GM18505 (cell line): ENCODE measurements at regions not wholly inside any gene's neighbourhood (a gene's known extent, or its start where the extent isn't known, plus 50 kb on each side); places are given as distances from the start of the nearest gene placed in this dataset.

ENCODE experiments used
- ATAC-seq: cut with Tn5 transposase; IDR thresholded peaks from one replicate; pipeline ENCODE4 v1.9.1; 2021; ENCODE audit not compliant: unreplicated experiment
- POLR2A ChIP-seq: IDR thresholded peaks from 4 replicates; pipeline ENCODE4 v1.6.1; 2011; ENCODE audit warnings: borderline replicate concordance; ENCODE audit not compliant: insufficient read depth, insufficient read length; ENCODE audit errors: extremely low read depth

DNA sequence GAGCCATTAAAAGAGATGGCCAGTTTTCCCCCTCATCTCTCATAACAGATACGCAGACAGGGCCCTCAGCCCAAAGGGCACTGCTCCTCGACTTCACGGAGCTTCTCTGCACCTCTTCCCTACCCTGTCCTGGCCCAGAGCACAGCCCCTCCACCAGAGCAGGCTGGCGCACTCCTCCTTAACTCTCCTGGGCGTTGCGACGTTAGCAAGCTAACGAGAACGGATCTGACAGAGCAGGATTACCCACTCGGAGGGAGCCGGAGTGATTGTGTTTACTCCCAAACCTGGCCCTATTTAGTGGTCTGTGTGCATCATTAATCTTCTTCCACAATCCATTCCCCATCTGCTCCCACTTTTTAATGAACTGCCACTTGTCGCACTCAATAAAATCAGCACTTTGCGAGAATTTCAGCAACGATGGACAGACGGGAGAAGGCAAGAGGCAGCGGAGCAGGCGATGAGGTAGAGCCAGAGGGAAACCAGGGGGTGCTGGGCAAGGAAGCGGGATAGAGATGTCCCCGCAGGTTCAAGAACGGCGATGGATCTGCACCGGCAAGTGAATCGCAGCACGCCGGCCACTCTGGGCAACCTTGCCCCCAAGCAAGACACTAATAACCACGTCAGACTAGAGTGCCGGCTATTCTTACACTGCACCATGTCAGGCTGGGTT, 159.4 kb downstream of the BUD13 start:
- ATAC-seq, result no peak
- no peak for TF ChIP-seq POLR2A

DNA sequence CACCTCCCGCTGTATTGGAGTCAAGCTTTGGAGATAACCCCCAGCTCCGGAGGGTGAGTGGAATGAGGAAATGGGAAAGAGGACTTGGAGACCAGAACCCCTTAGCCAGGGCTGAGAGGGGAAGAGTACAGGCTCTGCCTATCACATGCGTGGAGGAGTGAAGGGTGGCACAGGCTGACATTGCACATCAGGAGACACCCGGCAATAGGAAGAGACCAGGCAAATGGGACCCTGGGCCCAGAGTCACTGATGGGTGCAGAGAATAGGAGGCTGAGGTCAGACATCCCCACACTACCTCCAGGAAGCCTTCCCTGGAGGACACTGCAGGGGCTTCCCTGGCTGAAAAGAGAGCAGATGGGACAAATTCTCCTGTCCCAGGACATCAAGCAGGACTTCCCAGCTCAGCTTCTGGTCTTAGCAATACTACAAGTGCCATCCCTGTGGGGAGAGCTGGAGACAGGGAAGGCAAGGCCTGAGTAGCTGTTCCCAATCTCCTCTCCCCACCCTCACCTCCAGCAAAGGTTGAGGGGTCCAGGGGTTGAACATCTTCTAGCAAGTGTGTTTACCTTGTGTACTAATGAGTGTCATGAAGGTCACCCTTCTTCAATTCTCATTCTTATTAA, 160.7 kb downstream of the BUD13 start:
- no peak for ATAC-seq
- TF ChIP-seq POLR2A, result no peak

DNA sequence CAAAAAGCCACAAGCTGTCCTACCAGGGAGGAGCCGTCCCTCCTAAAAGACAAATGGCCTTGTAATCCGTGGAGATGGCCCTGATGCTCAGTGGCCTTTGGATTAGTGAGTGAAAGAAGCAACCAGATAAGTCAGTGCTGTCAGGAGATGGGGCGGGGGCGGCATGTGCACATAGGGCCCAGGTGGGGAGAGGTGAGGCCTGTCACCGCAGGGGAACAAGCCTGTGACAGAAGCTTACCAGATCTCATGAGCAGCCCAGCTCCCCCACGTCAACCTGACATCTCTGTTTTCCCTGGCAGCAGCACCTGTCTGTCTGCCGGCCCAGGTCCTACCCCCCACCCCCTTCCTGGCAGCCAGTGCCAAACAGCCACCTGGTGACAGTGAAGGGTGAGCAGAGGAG, 162.6 kb downstream of the BUD13 start:
- no peak for ATAC-seq
- TF ChIP-seq POLR2A, result no peak

DNA sequence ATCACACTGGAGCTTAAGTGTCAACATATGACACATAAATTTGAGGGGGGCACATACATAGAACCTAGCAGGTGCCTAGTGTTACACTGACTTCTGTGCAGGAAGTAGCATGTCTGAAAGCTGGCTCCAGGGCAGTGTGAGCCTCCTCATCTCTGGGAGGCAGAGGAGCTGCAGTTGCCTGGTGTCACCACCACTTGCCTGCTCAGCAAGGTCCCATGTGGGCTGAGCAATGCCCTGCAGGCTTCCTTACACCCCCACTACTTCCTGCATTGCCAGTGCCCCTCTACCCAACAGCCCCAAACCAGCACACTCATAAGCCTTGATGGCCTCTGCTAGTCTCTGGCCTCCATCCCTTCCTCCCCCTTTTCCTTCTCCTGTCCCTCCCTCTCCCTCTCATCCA, 165.8 kb downstream of the BUD13 start:
- TF ChIP-seq POLR2A, result no peak
- ATAC-seq, result no peak

DNA sequence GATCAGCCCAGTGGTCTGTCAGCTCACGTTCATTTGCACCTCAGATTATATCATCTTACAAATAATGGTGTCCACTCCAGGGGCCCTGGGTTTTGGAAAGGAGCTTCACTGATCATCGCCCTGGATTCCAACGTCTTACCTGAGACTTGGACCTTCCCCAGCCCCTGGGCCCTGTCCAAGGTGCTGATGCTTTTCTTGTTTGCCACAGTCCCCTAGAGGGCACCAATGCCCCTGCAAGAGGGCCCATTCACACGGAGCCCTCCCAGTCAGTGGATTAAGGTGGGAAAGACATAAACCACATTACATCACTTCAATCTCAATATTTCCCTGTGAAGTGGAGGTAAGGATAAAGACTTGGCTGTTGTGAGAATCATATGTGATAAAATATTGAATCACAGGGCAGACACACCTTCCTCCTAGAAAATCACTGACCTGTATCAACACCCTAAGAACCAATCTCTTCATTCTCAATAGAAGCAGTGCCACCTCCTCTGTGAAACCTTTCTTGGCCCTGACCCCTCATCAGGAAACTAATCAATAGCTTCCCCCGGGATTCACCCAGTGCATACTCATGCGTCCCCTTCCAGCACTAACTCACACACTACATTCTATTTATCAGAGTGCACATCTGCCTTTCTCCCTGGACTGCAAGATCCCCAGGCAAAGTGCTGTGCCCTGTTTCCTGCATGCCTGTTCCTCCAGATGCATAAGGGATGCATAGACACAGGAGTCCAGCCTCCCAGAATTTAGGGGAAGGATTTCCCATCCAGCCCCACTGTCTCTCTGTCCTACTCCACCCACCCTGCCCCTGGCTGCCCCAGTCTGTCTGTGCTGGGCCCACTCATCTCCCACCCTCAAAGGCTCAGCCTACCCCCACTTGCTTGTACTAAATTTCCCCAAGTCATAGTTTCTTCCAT, 167.0 kb downstream of the BUD13 start:
- no peak for TF ChIP-seq POLR2A

DNA sequence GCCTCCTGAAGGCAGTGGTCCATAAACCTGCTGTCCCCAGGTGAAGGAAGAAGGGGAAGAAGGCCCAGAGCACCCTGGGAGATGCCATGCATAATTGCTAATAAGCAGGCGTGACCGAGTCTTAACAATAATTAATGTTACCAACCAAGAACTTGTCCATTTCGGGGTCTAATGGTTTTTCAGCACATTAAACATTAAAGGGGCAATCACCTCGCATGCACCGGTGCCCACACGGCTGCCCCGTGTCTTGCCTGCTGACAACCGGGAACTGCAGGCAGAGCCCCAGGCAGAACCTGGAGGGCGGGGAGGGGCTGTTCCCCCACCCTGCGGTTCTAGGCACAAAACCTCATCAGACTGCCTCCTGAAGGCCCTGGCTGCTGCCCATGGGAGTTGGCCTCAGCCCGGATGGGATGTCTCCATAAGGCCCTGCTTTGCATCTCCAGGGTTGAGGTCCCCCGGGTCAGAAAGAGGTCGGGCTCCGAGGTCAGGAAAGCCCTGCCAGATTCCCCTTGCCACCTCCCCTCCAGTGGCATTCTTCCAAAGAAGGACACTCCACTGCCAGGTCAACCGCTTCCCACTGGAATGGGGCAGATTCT, 169.0 kb downstream of the BUD13 start:
- no peak for TF ChIP-seq POLR2A
- ATAC-seq, result no peak

More for the DNA sequence above, 167.0 kb downstream of the BUD13 start:
- no peak for ATAC-seq

DNA sequence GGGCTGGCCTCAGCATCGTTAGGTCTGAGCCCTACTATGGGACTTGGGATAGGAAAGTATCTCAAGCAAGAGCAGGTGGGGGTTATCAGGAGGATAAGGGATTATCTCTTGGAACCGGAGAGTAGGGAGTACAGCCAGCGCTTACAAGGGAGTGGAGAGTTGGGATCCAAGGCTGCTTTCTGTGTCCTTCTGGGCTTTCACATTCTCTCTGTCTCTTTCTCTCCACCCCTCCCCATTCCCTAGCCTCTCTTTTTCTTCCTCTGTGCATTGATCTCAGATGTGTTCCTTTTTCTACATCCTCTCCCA, 170.2 kb downstream of the BUD13 start:
- no peak for TF ChIP-seq POLR2A
- ATAC-seq, result no peak

DNA sequence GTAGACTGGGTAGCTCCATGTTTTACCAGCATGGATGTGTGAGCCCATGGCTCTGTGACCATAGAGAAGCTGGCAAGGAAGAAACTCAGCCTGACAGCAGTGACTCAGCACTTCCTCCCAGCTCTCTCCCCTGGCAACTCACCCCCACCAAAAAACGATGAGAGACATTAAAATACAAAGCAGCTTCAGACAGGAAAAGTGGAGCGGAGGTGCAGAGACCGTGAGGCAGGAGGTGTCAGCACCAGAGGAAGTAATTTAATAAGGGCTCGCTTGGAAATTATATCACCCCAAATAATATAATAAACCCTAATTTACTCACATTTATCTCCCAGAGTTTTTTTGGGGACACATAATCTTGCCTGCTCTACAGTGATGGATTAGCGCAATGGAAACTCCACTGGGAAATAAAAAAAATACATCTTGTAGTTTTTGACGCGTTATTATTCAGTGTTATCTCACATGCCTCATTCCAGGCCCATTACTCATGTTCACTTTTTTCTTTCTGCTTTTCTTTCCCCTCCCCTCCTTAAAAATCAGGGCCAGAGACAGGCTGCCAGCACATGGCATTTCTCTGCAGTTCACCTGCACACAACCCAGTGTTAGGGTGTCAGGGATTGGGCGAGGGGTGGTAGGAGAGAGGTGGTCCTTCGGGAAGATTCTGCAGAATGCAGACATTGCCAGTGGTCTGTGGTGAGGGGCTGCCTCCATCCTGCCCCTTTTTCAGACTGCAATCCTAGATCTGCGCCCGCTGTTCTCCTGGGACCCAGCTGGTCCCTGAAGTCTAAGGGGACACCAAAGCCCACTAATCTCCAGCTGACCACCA, 170.8 kb downstream of the BUD13 start:
- no peak for ATAC-seq
- no peak for TF ChIP-seq POLR2A

GRCh38 chr11:116600930-116601329, 171.9 kb downstream of the BUD13 start:
- no peak for ATAC-seq
- no peak for TF ChIP-seq POLR2A

- TF ChIP-seq POLR2A, result no peak
- no peak for ATAC-seq
These were observed 174.2 kb downstream of the BUD13 start for GRCh38 chr11:116598556-116598955.

DNA sequence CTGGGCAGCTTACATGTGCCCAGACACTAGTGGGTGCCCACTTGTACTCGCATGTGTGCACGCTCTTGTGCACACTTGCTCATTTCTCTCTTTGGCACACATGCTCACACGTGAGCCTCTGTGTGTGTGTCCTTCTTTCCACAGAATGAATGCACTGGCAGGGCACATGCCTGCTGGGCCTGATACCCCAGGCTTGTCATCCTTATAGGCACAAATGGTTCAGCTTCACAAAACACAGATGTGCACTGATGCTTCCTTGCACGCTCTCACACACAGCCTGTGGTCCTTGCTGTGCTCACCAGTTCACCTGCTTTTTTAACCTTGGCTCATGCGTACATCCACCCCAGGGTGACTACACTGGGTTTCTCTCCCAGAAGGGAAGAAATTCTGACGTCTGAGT, 174.8 kb downstream of the BUD13 start:
- no peak for ATAC-seq
- TF ChIP-seq POLR2A, result no peak

GRCh38 chr11:116596346-116597260, 176.2 kb downstream of the BUD13 start:
- no peak for ATAC-seq
- no peak for TF ChIP-seq POLR2A

DNA sequence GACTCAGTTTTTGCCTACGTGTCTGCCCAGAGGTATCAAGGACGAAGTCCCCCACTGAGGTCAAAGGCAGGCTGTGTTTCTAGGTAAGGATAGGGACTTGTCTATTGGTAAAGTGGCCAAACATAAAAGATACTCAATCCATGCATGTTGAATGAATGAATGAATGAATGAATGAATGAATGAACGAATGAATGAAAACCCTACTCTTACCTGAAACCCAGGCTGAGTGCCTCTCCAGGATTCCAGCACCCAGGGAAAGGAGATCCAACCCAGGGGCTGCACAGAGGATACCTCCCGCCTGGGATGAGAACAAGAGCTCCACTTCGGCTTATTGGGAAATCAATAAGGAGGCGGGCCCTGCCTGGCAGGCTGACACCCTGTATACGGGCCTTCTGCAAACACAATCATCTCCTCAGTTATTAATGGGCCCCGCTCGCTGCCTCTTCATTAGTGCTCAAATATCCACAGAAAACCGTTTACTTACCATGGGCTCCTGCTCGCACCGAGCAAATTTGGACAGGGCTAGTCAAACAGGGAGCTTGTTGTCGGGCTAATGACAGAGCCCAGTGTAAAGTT, 177.4 kb downstream of the BUD13 start:
- ATAC-seq, result no peak
- TF ChIP-seq POLR2A, result no peak
